Stimulated activated CD4-positive, alpha-beta T cell treated with anti-CD3 and anti-CD28 coated beads, Interleukin-12 subunit alpha, Interleukin-12 subunit beta, amount 100 ng/mL, for 48 hours (primary cell): ENCODE measurements at regions not wholly inside any gene's neighbourhood (a gene's known extent, or its start where the extent isn't known, plus 50 kb on each side); places are given as distances from the start of the nearest gene placed in this dataset.

Source experiments
- DNase-seq, 3 donors: peaks; one replicate each; pipeline ENCODE4 v3.0.0-alpha.2; 2020; ENCODE audit warnings: low read depth in 2 of 3, low spot score in 1 of 3

DNA sequence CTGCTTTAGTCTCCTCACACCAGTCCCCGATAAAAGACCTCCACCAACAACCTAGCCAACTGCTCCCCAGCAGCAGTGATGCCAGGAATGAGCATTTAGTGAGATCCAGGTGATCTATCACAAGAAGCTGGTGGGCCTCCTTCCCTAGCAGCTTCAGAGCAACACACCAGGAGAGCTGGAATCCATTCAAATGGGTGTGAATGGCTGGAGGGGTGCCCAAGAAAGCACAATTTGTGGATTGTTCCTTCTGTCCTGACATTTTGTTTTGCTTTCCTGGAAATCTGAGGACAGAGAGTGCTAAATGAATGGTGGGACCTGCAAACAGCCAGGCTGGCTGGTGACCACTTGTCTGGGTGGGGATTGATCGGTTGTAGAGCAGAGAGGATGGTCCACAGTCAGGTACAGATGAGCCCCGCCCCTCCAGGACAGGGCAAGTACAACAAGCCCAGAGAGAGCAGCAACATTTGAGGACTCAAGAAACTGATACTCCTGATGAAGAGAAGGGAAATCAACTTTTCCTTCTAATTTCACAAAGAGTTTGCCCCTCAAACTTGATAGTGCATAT is 316.8 kb downstream of the VPS13C start:
- DNase-seq = no peak

DNA sequence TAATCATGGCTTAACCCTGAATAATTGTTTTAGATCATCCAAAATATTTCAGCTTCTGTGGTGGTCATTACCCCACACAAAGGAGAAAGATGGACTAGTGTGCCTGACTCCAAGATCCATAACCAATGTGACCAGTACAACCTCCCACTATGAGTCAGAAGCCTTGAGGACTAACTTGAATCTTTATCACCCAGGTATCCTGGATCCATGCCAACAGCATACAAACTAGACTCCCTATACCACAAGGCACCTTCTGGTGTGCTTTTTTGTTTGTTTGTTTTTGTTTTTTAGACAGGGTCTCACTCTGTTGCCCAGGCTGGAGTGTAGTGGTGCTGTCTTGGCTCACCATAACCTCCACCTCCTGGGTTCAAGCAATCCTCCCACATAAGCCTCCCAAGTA is 317.7 kb downstream of the VPS13C start:
- no peak for DNase-seq

DNA sequence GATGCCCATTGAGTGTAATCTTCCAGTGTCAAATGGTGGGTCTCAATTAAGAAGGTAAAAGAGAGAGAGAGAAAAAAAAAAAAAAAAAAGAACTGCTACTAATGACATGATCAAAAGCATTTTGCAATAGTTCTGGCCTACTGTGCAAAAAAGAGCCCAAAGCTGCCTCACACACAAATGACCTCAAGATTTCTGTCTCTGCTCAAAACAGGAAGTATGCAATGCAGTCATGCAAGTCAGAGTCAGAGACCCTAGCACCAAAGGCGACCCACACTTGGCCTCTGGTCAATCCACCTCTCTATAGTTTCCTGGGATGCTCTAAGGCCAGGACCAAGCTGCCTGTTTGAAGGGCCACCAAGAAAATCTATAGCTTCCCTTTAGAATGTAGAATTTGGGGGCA is 323.5 kb downstream of the VPS13C start:
- no peak for DNase-seq

DNA sequence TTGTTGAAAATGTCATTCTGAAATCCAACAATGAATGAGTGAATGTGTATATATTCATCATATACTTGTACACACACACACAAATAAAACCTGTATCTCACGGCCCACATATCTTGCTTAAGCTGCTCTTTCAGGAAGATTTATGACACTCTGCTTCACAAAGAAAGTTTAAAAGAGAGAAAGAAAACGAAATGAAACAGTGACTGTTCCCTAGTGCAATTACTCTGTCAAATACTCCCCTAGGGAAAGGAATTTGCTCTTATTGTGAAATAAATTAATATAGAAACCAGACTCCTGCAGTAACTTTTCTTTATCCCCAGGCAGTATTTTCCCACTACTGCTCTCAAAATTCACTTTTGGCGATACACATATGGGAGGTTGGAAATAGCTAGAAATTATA is 329.1 kb downstream of the VPS13C start:
- DNase-seq = no peak

DNA sequence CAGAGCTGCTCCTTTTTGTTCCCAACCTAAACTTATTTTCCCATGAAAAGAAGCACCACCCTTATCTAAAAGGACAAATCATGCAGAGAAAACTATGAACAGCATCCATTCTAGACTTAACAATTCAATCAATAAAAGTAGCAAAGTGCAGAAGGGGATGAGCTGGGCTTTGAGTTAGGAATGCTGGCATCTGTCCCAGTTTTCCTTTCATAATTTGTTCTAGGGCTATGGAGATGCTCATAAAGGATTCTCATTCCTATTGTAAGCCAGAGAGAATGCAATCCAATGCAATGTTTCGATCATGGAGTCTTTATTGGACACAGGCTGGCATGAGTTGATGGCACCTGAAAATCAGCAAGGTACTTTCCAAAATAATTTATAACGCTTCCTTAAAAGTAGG is 330.6 kb downstream of the VPS13C start:
- DNase-seq = no peak

DNA sequence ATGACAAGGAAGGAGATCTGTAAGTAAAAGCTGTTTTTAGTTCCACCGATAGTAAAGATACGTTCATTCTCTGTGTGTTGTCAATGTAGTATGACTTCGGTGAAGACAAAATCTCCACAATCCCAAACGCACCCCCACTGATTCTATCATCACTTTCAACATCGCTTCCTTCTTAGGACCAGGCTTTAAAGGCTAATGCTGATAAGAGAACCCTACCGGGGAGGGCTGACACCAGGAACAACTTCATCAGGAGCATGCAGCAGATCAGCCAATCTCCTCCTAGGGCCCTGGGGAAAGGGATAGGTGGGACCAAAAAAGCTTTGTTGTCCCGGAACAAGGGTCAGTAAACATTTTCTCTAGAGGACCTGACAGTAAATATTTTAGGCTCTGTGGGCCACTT is 334.1 kb downstream of the VPS13C start:
- DNase-seq = no peak

DNA sequence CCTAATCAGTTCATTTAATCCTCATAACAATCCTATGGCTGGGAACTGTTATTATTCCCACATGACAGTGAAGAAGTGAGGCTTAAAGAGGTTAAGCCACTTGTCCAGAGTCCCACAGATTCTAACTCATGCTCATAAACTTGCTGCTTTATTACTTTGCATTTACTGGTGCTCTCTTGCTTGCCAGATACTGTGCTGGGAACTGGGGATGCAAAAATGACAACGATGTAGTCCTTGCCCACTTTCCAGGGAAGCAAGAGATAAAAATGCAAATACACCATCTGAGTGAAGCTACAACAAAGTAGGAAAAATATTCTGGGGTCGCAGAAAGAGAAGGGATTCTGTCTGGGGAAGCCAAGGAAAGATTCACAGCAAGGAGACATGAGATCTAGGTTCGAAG is 335.0 kb downstream of the VPS13C start:
- DNase-seq = no peak

DNA sequence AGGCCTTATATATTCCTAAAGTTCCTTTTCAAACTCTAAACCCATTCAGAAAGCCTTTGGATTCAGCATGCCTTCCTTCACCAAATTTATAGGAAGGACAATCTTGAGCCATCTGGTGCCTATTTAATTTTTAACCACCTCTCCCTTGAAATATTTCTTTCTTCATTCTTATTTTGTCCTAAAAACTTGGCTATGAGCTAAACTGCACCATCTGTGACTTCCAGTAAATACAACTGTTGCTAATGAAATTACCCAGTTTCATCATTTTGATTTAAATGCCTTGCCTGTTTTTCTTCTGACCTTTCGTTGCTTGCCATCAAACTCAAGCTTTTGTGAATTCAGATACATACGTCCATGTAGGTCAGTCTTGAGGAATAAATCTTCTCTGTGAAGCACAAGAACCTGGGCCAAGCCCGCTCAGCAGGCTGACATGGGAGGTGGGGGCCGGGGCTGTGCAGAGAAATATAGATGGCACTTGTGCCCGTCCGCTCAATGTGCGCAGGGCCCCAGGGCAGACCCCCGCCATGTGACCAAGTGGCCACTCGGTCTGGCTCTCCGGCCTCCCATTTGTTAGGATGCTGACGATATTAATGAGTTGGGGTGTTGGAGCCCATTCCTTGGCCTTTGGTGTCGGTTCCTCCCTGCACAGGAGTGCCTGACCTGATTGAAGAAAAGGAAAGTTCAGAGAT is 335.9 kb downstream of the VPS13C start:
- no peak for DNase-seq

DNA sequence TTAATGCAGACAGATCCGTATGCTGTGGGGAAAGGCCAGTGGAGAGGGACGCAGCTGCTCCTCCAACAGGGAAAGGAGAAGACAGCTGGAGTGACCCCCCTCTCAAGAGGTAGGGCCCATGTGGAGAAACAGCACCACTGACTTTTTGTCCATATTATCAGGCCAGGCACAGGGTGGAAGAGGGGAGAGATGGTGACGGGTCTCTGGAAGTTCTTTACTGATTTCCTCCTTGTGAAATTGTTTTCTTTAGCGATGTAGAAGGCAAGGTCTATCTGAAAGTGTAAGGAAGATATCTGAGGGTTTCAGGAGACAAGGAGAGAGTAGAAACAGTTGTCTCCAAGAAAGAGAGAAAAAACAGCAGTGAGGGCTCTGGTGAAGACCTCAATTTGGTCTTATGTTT is 338.8 kb downstream of the VPS13C start:
- no peak for DNase-seq

DNA sequence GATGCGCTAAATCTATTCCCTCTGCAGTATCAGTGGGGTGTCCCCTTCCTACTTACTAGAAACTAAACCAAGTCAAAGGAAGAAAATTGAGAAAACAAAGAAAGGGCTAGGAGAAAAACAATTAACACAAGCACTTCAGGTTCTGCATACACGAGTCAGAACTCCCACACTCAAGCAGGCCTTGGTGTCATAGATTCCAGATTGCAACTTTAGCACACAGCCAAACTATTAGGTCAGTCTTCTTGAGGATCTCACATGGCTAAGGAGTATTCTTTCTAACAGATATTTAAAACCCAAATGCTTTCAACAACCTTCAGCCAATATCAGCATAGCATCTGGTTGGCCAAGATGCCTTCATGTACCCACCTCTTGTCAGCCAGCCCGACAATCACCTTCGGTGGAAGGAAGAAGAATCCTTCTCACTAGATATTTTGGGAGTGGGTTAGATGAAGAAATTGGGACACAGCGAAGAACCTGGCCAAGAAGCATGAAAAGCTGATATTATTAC is 340.0 kb downstream of the VPS13C start:
- no peak for DNase-seq

DNA sequence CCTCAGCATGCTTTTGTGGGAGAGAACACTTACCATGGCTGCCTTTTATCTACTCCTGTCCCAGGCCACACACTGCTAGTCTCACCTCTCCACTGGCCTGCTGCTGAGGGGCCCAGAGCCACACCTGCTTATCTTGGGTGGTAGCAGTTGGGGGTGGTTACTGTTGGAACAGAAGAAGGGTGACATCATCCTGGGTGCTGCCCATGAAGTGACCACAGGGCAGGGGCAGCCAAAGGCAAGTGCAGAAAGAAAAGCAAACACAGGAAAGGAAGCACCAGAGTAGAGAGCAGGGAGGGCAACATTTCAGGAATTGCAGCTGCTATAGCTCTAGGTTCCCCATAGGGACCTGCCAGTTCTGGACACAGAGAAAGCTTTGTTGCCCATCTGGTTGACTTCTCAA is 345.2 kb downstream of the VPS13C start:
- DNase-seq = no peak

DNA sequence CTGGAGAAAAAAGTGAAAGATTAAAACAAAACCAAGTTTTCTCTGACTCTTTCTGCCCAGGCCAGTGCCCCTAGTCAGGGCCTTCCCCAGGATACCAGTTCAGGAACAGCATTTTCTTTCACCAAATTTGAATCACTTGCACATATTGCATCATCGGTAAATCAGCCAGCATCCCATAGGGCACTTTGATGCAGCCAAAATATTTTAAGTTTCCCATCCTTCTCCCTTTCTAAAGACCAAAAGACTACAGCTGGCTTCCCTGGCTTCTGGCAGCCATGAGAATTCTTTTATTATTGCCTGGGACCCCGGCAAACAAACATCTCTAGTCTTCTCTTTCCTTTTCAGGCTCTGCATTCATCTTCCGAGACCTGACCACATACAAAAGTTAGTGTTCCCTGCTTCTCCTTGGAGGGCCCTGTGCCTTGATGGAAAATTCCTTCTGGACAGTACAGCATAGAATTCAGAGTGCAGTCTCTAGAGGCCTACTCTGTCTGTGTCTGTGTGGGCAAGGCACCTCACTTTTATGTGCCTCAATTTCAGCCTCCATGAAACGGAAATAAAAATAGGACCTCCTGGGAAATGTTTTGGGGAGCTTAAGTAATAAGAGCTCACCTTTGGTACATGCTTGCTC is 348.0 kb downstream of the VPS13C start:
- DNase-seq = no peak

DNA sequence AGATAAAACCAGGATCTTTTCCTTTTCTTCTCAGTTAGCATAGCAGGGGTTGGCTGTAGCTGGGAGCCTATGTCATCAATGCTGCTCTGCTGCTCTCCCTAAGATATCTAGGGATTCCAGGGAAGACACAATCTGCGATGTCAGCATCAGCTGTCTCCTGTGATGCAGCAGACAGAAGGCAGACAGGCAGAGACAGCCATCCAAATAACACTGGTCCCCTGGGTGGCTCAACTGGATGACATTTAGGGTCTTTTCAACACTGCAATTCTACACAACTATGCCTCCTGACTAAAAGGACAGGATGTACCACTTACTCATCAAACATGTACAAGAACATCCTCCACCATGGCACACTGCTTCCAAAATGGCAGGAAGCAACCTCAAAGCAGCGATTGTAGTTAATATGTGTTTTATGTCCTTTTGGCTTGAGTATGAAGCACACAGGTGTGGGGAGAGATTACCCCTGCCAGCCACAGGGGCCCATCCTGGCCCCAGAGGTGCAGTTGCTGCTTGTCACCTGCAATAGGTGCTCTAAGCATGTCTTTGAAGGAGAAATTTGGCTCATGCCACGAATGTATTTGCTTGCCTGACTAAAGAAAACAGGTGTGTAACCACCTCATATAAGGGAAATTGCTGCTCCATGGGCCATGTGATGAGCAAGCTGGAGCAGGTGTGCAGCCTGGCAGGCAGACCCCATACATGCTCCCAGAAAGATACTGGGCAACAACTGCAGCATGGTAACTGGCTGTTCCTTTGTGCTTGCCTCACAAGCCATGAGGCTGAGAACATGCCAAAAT is 357.8 kb downstream of the VPS13C start:
- no peak for DNase-seq

DNA sequence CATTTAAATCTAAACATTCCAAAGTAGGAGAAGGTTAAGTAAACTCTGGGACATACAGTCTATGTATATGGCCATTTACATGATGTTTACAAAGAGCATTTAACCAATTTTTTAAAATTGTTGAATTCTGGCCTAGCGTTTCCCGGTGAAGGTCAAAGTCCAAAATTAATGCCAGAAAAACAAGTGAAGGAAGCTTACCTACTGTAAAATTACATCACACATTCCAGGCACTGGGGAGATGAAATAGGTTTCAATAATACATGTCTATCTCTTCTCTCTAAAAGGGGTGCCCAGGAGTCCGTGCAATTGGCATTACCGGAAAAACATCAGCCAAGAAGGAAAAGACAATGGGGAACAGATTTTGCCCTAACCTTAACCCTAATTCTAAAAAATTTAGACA is 358.8 kb downstream of the VPS13C start:
- DNase-seq = no peak

DNA sequence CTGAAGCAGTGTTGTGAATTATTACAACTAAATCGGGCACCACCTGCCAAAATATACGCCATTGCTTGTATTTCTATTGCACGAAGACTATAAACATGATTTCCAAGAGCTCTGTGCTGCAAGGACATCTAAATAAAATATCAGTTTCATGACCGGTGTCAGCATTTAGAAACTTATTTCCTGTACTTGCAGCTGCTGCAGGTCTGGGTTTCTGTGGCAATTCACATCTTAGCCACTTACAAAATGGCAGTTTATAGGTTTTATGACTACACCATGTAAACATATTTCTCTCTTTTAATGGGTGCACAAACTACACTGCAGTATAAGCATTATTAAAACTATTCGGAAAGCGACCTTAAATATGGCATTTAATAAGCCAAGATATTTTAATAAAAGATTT is 359.4 kb downstream of the VPS13C start:
- DNase-seq = no peak

DNA sequence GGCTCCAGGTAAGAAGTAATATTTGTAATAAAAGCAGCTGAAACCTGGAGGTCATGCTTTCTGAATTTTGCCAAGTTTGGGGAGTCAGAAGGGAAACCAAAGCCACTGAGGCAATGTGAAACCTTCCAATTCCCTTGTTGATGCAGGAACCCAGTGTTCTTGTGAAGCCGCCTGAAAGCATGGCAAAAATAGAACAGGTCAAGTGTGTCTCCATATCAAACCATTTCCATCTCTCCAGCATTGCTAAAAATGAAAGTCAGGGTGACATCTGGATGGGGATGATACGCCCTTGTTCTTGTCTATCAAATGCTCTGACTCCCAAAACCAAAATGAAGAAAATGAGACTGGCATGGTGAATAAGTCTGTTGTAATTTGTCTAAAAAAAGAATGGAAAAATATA is 362.5 kb downstream of the VPS13C start:
- no peak for DNase-seq

DNA sequence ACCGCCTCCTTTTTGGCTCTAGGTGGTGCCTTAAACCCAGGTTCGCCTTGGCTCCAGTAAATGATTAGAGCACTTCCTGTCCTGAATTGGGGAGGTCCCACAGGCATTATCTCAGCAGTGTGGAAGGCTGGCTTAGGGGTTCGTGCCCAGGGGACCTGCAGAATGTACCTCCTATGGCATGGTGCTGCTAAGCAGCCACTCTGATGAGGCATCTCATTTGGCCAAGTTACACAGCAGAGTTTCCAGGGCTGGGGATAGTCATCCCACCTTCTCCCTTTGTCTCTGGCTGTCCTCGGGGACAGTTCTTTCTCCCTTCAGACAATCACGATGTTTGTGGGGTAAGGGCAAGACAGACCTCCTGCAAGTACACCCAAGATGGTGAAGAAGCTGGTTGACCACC is 371.2 kb downstream of the VPS13C start:
- no peak for DNase-seq

DNA sequence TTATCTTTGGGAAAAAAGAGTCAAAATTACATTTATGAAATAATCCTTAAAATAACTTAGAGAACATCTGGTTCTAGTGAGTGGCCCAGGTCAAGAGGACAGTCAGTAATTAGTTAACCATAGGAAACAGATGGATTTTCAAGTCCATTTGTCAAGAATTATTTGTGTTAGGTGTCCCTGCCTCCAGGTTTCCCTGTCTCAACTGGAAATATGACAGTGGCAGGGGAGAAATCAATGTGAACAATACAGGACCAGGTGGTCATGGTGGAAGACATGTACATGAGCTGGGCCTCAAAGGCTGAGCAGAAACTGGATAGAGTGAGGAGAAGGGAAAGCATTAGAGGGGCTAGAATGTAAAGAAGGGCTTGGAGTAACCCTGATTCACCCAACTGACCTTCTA is 372.6 kb downstream of the VPS13C start:
- no peak for DNase-seq

DNA sequence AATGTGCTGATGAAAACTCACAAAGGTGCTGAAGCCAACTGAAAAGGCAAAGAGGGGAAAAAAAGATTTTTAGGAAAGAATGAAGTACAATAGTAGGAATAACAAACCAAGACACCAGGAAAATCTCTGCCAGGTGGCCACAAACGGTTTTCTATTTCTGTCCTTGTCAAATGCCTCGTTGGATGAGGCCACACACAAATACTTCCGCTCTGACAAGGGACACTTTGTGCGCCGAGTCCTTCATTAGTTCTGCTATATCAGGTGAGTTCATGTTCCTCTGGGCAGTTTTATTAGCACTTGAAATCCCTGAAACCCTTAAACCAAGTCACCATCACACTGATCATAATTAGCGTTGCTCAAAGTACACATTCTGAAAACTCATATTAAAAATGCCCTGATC is 373.1 kb downstream of the VPS13C start:
- DNase-seq = no peak

DNA sequence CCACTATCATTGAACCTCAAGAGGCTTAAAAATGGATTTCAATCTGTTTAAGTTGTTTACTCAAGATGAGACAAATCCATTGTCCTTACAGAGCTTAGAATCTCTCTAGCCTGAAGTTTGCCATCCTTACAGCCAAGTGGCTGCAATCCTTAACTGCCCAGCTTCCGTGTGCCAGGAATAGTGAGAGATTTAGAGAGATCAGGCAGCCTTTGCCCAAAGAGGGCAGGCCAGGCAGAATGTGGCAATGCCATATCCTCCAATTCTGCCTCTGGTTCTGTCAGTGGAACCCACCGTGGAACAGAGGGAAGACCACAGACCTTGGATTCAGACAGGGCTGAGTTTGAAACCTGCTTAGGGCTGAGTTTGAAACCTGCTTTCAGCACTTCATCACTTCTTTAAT is 374.3 kb downstream of the VPS13C start:
- DNase-seq = no peak

DNA sequence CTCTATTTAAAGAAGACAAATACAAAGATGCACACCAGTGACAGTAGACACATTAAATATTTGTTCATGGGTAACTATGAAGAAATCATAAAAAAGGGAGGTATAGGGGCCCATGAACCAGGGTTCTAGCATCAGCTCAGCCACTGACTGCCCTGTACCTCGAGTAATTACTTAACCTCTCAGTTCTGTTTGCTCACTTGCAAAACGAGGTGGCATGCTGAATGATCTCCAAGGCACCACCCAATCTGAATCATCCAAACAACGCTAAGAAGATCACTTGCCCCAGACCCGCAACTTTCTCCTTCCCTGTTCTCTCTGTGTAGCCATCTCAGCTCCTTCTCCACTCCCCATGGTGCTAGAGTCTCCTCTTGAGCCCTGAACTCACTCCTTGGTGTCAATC is 374.7 kb downstream of the VPS13C start:
- DNase-seq = no peak
